HepG2 (cell line): ENCODE measurements at regions not wholly inside any gene's neighbourhood (a gene's known extent, or its start where the extent isn't known, plus 50 kb on each side); places are given as distances from the start of the nearest gene placed in this dataset.

Source experiments
- ATAC-seq: fragments of 200-7000 bp; cut with Tn5 transposase; 3 replicates; pipeline ENCODE4 v1.9.1; 2020; ENCODE audit warnings: mild to moderate bottlenecking, moderate library complexity
- BruUV-seq: library from RNA; stranded (reverse); fragments of 400-500 nt; replicated peaks from 2 replicates; lab custom pipeline; 2021; lab: Mats Ljungman, UMichigan
- CTCF ChIA-PET: fragments of 300-600 bp; formaldehyde crosslinking; extraction: SDS; loops from one replicate; lab custom pipeline; 2021; ENCODE audit warnings: low total read pairs, inconsistent platforms, low intra/inter-chr PET ratio; lab: Yijun Ruan, JAX
- POLR2A ChIA-PET: fragments of 350-600 bp; sonication (Branson Sonifier 250); formaldehyde crosslinking; loops from one replicate; lab custom pipeline; 2020; ENCODE audit warnings: antibody characterized with exemption, inconsistent platforms; lab: Yijun Ruan, JAX
- DNase-seq: peaks from one replicate; pipeline ENCODE4 v3.0.0-alpha.2; 2015; ENCODE audit warnings: low spot score
- FAIRE-seq: peaks from 3 replicates; lab custom pipeline; 2011; peaks lifted over from hg19 to GRCh38; lab: Jason Lieb, UNC
- H2AFZ ChIP-seq: one replicate; pipeline ENCODE4 v1.6.1; 2011; ENCODE audit warnings: low read length, inconsistent platforms
- H3K27ac ChIP-seq: fragments of 300-600 bp; 3 replicates; pipeline ENCODE4 v1.8.0; 2011; ENCODE audit warnings: mixed run types, mild to moderate bottlenecking, mixed read lengths, low read length, inconsistent platforms; ENCODE audit not compliant: insufficient read depth; ENCODE audit errors: extremely low read length
- H3K27me3 ChIP-seq, 2 experiments: fragments of 200-600 bp in 1 of 2; 2 replicates in 1 of 2; 3 replicates in 1 of 2; pipeline versions ENCODE4 v1.6.0 to v1.8.0; 2011; ENCODE audit warnings: low read length in 2 of 2, mild to moderate bottlenecking in 2 of 2, moderate library complexity in 2 of 2, inconsistent platforms in 1 of 2; ENCODE audit not compliant: insufficient read depth in 2 of 2, control insufficient read depth in 1 of 2
- H3K36me3 ChIP-seq, 2 experiments: fragments of 200-600 bp in 1 of 2; replicated peaks in 1 of 2; 2 replicates in 1 of 2; 3 replicates in 1 of 2; pipeline versions ENCODE4 v1.5.1 to v1.8.0; 2011; ENCODE audit warnings: low read length in 2 of 2, inconsistent platforms in 1 of 2; ENCODE audit not compliant: insufficient read depth in 2 of 2, control insufficient read depth in 1 of 2
- H3K4me1 ChIP-seq: 2 replicates; pipeline ENCODE4 v1.5.1; 2012; ENCODE audit warnings: low read length, inconsistent platforms; ENCODE audit not compliant: insufficient read depth
- H3K4me2 ChIP-seq: 2 replicates; pipeline ENCODE4 v1.6.0; 2011; ENCODE audit warnings: low read depth, low read length, inconsistent platforms
- H3K4me3 ChIP-seq, 3 experiments: fragments of 200-600 bp in 1 of 3; sonication (generic), shearing (Covaris generic) in 1 of 3; replicated peaks in 1 of 3; 2 replicates each; pipeline ENCODE4 v1.5.1; 2011 to 2016; ENCODE audit warnings: low read length in 3 of 3, inconsistent platforms in 2 of 3, low read depth in 2 of 3, mild to moderate bottlenecking in 2 of 3, control low read depth in 1 of 3, mixed read lengths in 1 of 3; ENCODE audit not compliant: insufficient read depth in 1 of 3
- H3K79me2 ChIP-seq: one replicate; pipeline ENCODE4 v1.6.1; 2011; ENCODE audit warnings: low read length, inconsistent platforms; ENCODE audit not compliant: insufficient read depth
- H3K9ac ChIP-seq: 2 replicates; pipeline ENCODE4 v1.6.0; 2011; ENCODE audit warnings: mild to moderate bottlenecking, low read depth, low read length, inconsistent platforms; ENCODE audit not compliant: insufficient read depth
- H3K9me3 ChIP-seq: 2 replicates; pipeline ENCODE4 v1.5.1; 2012; ENCODE audit warnings: mild to moderate bottlenecking, low read length
- H4K20me1 ChIP-seq: 2 replicates; pipeline ENCODE4 v1.6.0; 2011; ENCODE audit warnings: inconsistent platforms, mild to moderate bottlenecking, low read length, moderate library complexity; ENCODE audit not compliant: insufficient read depth
- ARNT2 ChIP-seq: sonication (generic); formaldehyde crosslinking; IDR thresholded peaks from 2 replicates; pipeline ENCODE4 v1.8.0; 2022; ENCODE audit warnings: mild to moderate bottlenecking, low read depth, missing genetic modification reagents, moderate library complexity
- ARNTL ChIP-seq: sonication (generic); formaldehyde crosslinking; IDR thresholded peaks from 2 replicates; pipeline ENCODE4 v1.4.0; 2020; ENCODE audit warnings: mild to moderate bottlenecking, missing genetic modification reagents
- DBP ChIP-seq: sonication (generic); formaldehyde crosslinking; IDR thresholded peaks from 2 replicates; pipeline ENCODE4 v1.4.0; 2020; ENCODE audit warnings: missing genetic modification reagents; ENCODE audit errors: not compliant biosample characterization
- FOXM1 ChIP-seq: sonication (generic); formaldehyde crosslinking; IDR thresholded peaks from 2 replicates; pipeline ENCODE4 v1.5.0; 2020; ENCODE audit warnings: missing genetic modification reagents
- KDM6A ChIP-seq: IDR thresholded peaks from 2 replicates; pipeline ENCODE4 v1.6.1; 2016; ENCODE audit warnings: low read depth
- KLF16 ChIP-seq, 2 experiments: sonication (generic) in 1 of 2; formaldehyde crosslinking in 1 of 2; IDR thresholded peaks; 2 replicates each; pipeline versions ENCODE4 v1.6.1 to v1.8.0; 2016 to 2023; ENCODE audit warnings: missing genetic modification reagents in 2 of 2, missing compliant biosample characterization in 1 of 2
- MAFG ChIP-seq: sonication (generic); formaldehyde crosslinking; IDR thresholded peaks from 2 replicates; pipeline ENCODE4 v1.5.1; 2020; ENCODE audit warnings: mild to moderate bottlenecking, missing genetic modification reagents
- NFIB ChIP-seq: sonication (generic); formaldehyde crosslinking; IDR thresholded peaks from 2 replicates; pipeline ENCODE4 v1.9.0; 2021; ENCODE audit warnings: missing genetic modification reagents, mild to moderate bottlenecking, borderline replicate concordance
- NR2F6 ChIP-seq, 2 experiments: IDR thresholded peaks; 2 replicates each; pipeline ENCODE4 v1.6.1; 2016; ENCODE audit warnings: antibody characterized with exemption in 1 of 2, mild to moderate bottlenecking in 1 of 2
- ONECUT2 ChIP-seq: sonication (generic); formaldehyde crosslinking; IDR thresholded peaks from 2 replicates; pipeline ENCODE4 v1.4.0; 2020; ENCODE audit warnings: missing genetic modification reagents
- PHF5A ChIP-seq: IDR thresholded peaks from one replicate; pipeline ENCODE4 v1.6.1; 2018; ENCODE audit warnings: low read depth, missing genetic modification reagents; ENCODE audit not compliant: unreplicated experiment
- RELA ChIP-seq: sonication (generic); formaldehyde crosslinking; IDR thresholded peaks from 2 replicates; pipeline ENCODE4 v1.4.0; 2020; ENCODE audit warnings: missing genetic modification reagents
- SP140L ChIP-seq: sonication (generic); formaldehyde crosslinking; IDR thresholded peaks from 2 replicates; pipeline ENCODE4 v1.4.0; 2020; ENCODE audit warnings: missing genetic modification reagents, borderline replicate concordance
- ZFAT ChIP-seq: sonication (generic); formaldehyde crosslinking; conservative IDR thresholded peaks from 2 replicates; pipeline ENCODE4 v1.8.1; 2023; ENCODE audit warnings: missing genetic modification reagents, inconsistent platforms
- ZNF138 ChIP-seq: sonication (generic); formaldehyde crosslinking; IDR thresholded peaks from 2 replicates; pipeline ENCODE4 v1.5.0; 2020; ENCODE audit warnings: mild to moderate bottlenecking, low read depth, missing genetic modification reagents
- ZNF691 ChIP-seq: sonication (generic); formaldehyde crosslinking; IDR thresholded peaks from 2 replicates; pipeline ENCODE4 v1.4.0; 2020; ENCODE audit warnings: missing genetic modification reagents, low read depth, mild to moderate bottlenecking, borderline replicate concordance
- WGBS: methylation state at CpG from one replicate; pipeline ENCODE4 v1.1.6; 2017; ENCODE audit warnings: low lambda C conversion rate; 5-methylcytosine and 5-hydroxymethylcytosine counted together
- in situ Hi-C: cut with HindIII; loops from 2 replicates; pipeline ENCODE4 v1.10.0; 2017; ENCODE audit warnings: low pct_unique_long_range_greater_than_20kb; ENCODE audit not compliant: extremely low pct_ligation_motif_present
- intact Hi-C: fragments of 100-400 bp; cut with micrococcal nuclease; formaldehyde crosslinking; loops from one replicate; pipeline ENCODE4 v1.10.0; 2022; ENCODE audit not compliant: unreplicated experiment

GRCh38 chr4:36427696-36428095 lies 146.3 kb downstream of the DTHD1 start:
- H2AFZ ChIP-seq = no peak overlapping the region
- no peaks in the 10 kb centered on the region; the same call in 1 of the 2 replicates for H3K9me3 ChIP-seq
- no peaks in the 10 kb centered on the region for H3K27me3 ChIP-seq
- ATAC-seq (no peak), DNase-seq (no peak), FAIRE-seq (no peak)
- H3K79me2 ChIP-seq = no peaks in the 10 kb centered on the region
- no TSS peak for BruUV-seq
- in situ Hi-C loops = no loop called here
- H3K4me3 ChIP-seq = no peak overlapping the region
- no peak overlapping the region for H3K4me2 ChIP-seq
- no peaks in the 10 kb centered on the region for H3K36me3 ChIP-seq
- TF ChIP-seq ZNF138 (CRISPR knock-in tag) (no peak), NR2F6 (IDR thresholded peaks at IDR 0.05) (no peak), NR2F6 (CRISPR knock-in tag; IDR thresholded peaks at IDR 0.05) (no peak), RELA (no peak), ONECUT2 (no peak), ARNTL (CRISPR knock-in tag) (no peak), DBP (CRISPR knock-in tag) (no peak), MAFG (CRISPR knock-in tag) (no peak), KLF16 (CRISPR knock-in tag; IDR thresholded peaks at IDR 0.05) (no peak), PHF5A (no peak), FOXM1 (CRISPR knock-in tag) (no peak), NFIB (CRISPR knock-in tag) (no peak), KDM6A (CRISPR knock-in tag) (no peak), ZNF691 (CRISPR knock-in tag) (no peak), ZFAT (no peak), SP140L (no peak), ARNT2 (no peak)
- no peaks in the 10 kb centered on the region for H3K4me1 ChIP-seq
- CTCF ChIA-PET = no interaction called here
- no peaks in the 10 kb centered on the region for H4K20me1 ChIP-seq
- no CpG with 5 or more reads among the region's 2 CpGs for WGBS
- no peak overlapping the region for H3K9ac ChIP-seq
- intact Hi-C loops = no loop called here
- no peak overlapping the region for H3K27ac ChIP-seq
- POLR2A ChIA-PET = no interaction called here
